ENCODE measurements at regions not wholly inside any gene's neighbourhood (a gene's known extent, or its start where the extent isn't known, plus 50 kb on each side); places are given as distances from the start of the nearest gene placed in this dataset.

DNA sequence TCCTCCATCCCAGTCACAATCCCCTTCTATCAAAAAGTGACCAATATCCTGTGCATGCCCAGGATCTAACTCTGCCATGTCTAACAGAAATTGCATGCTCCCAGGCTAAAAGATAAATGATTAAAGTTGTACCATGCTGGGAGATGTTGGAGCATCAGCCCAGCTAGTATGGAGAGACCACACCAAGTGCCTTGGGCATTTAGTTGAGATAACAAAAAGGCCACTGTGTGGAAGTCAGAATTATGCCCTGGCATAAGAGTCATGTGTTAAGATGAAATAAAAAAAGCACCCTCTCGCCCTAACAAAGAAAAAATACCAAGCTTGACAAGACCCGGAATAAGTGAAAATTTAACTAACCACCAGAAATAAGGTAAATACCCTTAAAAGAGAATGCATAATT lies 155.9 kb upstream of the CENPE start:
- TF ChIP-seq, protein P1, sequence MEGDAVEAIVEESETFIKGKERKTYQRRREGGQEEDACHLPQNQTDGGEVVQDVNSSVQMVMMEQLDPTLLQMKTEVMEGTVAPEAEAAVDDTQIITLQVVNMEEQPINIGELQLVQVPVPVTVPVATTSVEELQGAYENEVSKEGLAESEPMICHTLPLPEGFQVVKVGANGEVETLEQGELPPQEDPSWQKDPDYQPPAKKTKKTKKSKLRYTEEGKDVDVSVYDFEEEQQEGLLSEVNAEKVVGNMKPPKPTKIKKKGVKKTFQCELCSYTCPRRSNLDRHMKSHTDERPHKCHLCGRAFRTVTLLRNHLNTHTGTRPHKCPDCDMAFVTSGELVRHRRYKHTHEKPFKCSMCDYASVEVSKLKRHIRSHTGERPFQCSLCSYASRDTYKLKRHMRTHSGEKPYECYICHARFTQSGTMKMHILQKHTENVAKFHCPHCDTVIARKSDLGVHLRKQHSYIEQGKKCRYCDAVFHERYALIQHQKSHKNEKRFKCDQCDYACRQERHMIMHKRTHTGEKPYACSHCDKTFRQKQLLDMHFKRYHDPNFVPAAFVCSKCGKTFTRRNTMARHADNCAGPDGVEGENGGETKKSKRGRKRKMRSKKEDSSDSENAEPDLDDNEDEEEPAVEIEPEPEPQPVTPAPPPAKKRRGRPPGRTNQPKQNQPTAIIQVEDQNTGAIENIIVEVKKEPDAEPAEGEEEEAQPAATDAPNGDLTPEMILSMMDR (IDR thresholded peaks at IDR 0.05; ENCODE audit: low read depth, low read length) = no peak
- TF ChIP-seq POLR2A (IDR thresholded peaks at IDR 0.05; ENCODE audit: extremely low read depth, insufficient read length) (no peak), MYC (IDR thresholded peaks at IDR 0.05; ENCODE audit: low read depth, low read length) (no peak)

Measured in NB4 (cell line).